GM12878 (cell line): ENCODE measurements at regions not wholly inside any gene's neighbourhood (a gene's known extent, or its start where the extent isn't known, plus 50 kb on each side); places are given as distances from the start of the nearest gene placed in this dataset.

Experiments
- ATAC-seq: fragments of 200-7000 bp; cut with Tn5 transposase; 3 replicates; pipeline ENCODE4 v1.9.1; 2020; ENCODE audit warnings: mild to moderate bottlenecking, moderate library complexity
- BruUV-seq: library from RNA; stranded (reverse); fragments of 400-500 nt; replicated peaks from 2 replicates; lab custom pipeline; 2021; lab: Mats Ljungman, UMichigan
- CTCF ChIA-PET: fragments of 300-600 bp; sonication (Branson Sonifier 250); formaldehyde crosslinking; extraction: SDS; loops from one replicate; lab custom pipeline; 2021; ENCODE audit warnings: inconsistent platforms; lab: Yijun Ruan, JAX
- POLR2A ChIA-PET: fragments of 350-600 bp; formaldehyde crosslinking; extraction: SDS; loops from one replicate; lab custom pipeline; 2021; ENCODE audit warnings: inconsistent platforms; lab: Charles Lee
- RAD21 ChIA-PET: fragments of 300-600 bp; sonication (Branson Sonifier 250); formaldehyde crosslinking; loops from one replicate; lab custom pipeline; 2023; ENCODE audit warnings: antibody characterized with exemption; ENCODE audit not compliant: unreplicated experiment; lab: Charles Lee
- SMC1A ChIA-PET: fragments of 300-600 bp; sonication (Branson Sonifier 250); formaldehyde crosslinking; loops from one replicate; lab custom pipeline; 2023; ENCODE audit not compliant: unreplicated experiment, uncharacterized antibody; lab: Charles Lee
- DNase-seq: peaks from one replicate; pipeline ENCODE4 v3.0.0-alpha.2; 2011; ENCODE audit warnings: low read depth, low spot score
- FAIRE-seq: peaks from 3 replicates; lab custom pipeline; 2011; peaks lifted over from hg19 to GRCh38; lab: Jason Lieb, UNC
- H2AFZ ChIP-seq: 2 replicates; pipeline ENCODE4 v1.6.0; 2011; ENCODE audit warnings: low read depth, low read length, control low read depth; ENCODE audit not compliant: control insufficient read depth
- H3K27ac ChIP-seq: 2 replicates; pipeline ENCODE4 v1.5.1; 2011; ENCODE audit warnings: control low read depth; ENCODE audit not compliant: control insufficient read depth, insufficient read depth
- H3K27me3 ChIP-seq, 2 experiments: replicated peaks in 1 of 2; 2 replicates each; pipeline versions ENCODE4 v1.6.0 to v1.6.1; 2011; ENCODE audit warnings: low read length in 1 of 2; ENCODE audit not compliant: control insufficient read depth in 2 of 2, insufficient read depth in 2 of 2
- H3K36me3 ChIP-seq, 2 experiments: 2 replicates each; pipeline ENCODE4 v1.5.1; 2011; ENCODE audit warnings: low read length in 1 of 2; ENCODE audit not compliant: control insufficient read depth in 2 of 2, insufficient read depth in 2 of 2
- H3K4me1 ChIP-seq: 2 replicates; pipeline ENCODE4 v1.6.1; 2011; ENCODE audit warnings: mild to moderate bottlenecking, low read length, moderate library complexity, mixed read lengths; ENCODE audit not compliant: control insufficient read depth, insufficient read depth
- H3K4me2 ChIP-seq: 2 replicates; pipeline ENCODE4 v1.6.0; 2011; ENCODE audit warnings: control low read depth; ENCODE audit not compliant: control insufficient read depth, insufficient read depth
- H3K4me3 ChIP-seq: fragments of 200-600 bp; sonication (generic); 2 replicates; pipeline ENCODE4 v1.5.1; 2016
- H3K79me2 ChIP-seq: 2 replicates; pipeline ENCODE4 v1.6.0; 2011; ENCODE audit warnings: low read length; ENCODE audit not compliant: control insufficient read depth, insufficient read depth
- H3K9ac ChIP-seq: 2 replicates; pipeline ENCODE4 v1.8.0; 2011; ENCODE audit warnings: low read length, control low read depth, mixed read lengths; ENCODE audit not compliant: control insufficient read depth, insufficient read depth
- H3K9me3 ChIP-seq: replicated peaks from 3 replicates; pipeline ENCODE4 v1.5.1; 2011; ENCODE audit warnings: mild to moderate bottlenecking, low read length; ENCODE audit not compliant: control insufficient read depth, insufficient read depth
- H4K20me1 ChIP-seq: 2 replicates; pipeline ENCODE4 v1.6.0; 2011; ENCODE audit not compliant: control insufficient read depth, insufficient read depth
- IRF3 ChIP-seq: fragments of 450-650 bp; IDR thresholded peaks from 2 replicates; pipeline ENCODE4 v1.6.1; 2014; ENCODE audit warnings: mild to moderate bottlenecking
- JUND ChIP-seq: IDR thresholded peaks from 2 replicates; pipeline ENCODE4 v1.6.1; 2012; ENCODE audit warnings: low read depth, mild to moderate bottlenecking, low read length, improper control_type of control experiment, moderate library complexity
- MXI1 ChIP-seq: fragments of 150-350 bp; IDR thresholded peaks from 2 replicates; pipeline ENCODE4 v1.6.1; 2011; ENCODE audit warnings: low read depth, mild to moderate bottlenecking, inconsistent platforms, low read length, improper control_type of control experiment
- NFXL1 ChIP-seq: fragments of 450-650 bp; IDR thresholded peaks from 2 replicates; pipeline ENCODE4 v1.6.1; 2017; ENCODE audit warnings: antibody characterized with exemption, mild to moderate bottlenecking, borderline replicate concordance
- NR2C2 ChIP-seq: IDR thresholded peaks from 2 replicates; pipeline ENCODE4 v1.6.1; 2011; ENCODE audit warnings: borderline replicate concordance, low read depth; ENCODE audit not compliant: control insufficient read depth, insufficient read length
- NRF1 ChIP-seq: conservative IDR thresholded peaks from 2 replicates; pipeline ENCODE4 v1.6.1; 2011; ENCODE audit warnings: mild to moderate bottlenecking, low read depth, low read length, improper control_type of control experiment
- PBX3 ChIP-seq: IDR thresholded peaks from 2 replicates; pipeline ENCODE4 v1.6.1; 2011; ENCODE audit warnings: mild to moderate bottlenecking, low read depth, low read length, moderate library complexity; ENCODE audit not compliant: insufficient replicate concordance
- POU2F2 ChIP-seq: IDR thresholded peaks from 3 replicates; pipeline ENCODE4 v1.6.1; 2011; ENCODE audit warnings: low read depth, mild to moderate bottlenecking, low read length, borderline replicate concordance
- SIN3A ChIP-seq: IDR thresholded peaks from 2 replicates; pipeline ENCODE4 v1.6.1; 2012; ENCODE audit warnings: low read depth, low read length, improper control_type of control experiment
- STAT1 ChIP-seq: fragments of 450-650 bp; conservative IDR thresholded peaks from 2 replicates; pipeline ENCODE4 v1.6.1; 2014; ENCODE audit warnings: antibody characterized with exemption, mild to moderate bottlenecking
- TCF3 ChIP-seq: IDR thresholded peaks from 2 replicates; pipeline ENCODE4 v1.6.1; 2012; ENCODE audit warnings: low read depth, mild to moderate bottlenecking, low read length, borderline replicate concordance; ENCODE audit not compliant: insufficient read depth
- TCF7 ChIP-seq: IDR thresholded peaks from 2 replicates; pipeline ENCODE4 v1.6.1; 2014; ENCODE audit warnings: antibody characterized with exemption, borderline replicate concordance
- ZBTB33 ChIP-seq: fragments of 450-650 bp; IDR thresholded peaks from 2 replicates; pipeline ENCODE4 v1.6.1; 2017; ENCODE audit warnings: mild to moderate bottlenecking
- WGBS: methylation state at CpG from one replicate; pipeline ENCODE4 v1.1.6; 2016; ENCODE audit warnings: low lambda C conversion rate; ENCODE audit not compliant: insufficient replicate concordance, insufficient coverage; ENCODE audit errors: missing lambda C conversion rate; 5-methylcytosine and 5-hydroxymethylcytosine counted together
- in situ Hi-C: fragments of 300-500 bp; cut with MboI; formaldehyde crosslinking; loops from 9 replicates; pipeline ENCODE4 v1.14.3; 2018; ENCODE audit warnings: mixed read lengths
- intact Hi-C: fragments of 100-400 bp; cut with micrococcal nuclease; formaldehyde crosslinking; loops from one replicate; pipeline ENCODE4 v1.14.2; 2022; ENCODE audit not compliant: unreplicated experiment
- TF ChIP-seq, protein P1 (sequence below): IDR thresholded peaks from 2 replicates; pipeline ENCODE4 v1.6.1; 2011; ENCODE audit warnings: low read depth, mild to moderate bottlenecking, low read length, moderate library complexity, borderline replicate concordance; ENCODE audit errors: extremely low read depth

DNA sequence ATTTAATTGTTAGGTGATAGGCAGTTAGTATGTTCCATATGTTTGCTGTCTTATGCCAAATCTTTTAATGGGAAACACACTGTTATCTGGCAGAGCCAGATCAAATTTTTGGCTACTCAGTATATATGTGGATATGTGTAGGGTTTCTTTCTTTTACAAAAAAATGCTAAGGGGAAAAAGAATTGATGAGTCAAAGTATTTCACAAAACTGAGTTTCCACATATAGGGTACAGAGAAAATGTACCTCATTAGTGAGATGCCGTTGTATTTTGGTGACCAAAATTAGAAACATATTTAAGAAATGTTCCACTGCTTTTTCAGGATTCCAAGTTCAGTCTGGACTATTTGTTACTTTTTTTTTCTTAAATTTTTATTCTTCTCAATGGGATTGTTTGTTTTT, 201.2 kb upstream of the PTGFR start:
- POLR2A ChIA-PET: no interaction called here
- no peaks in the 10 kb centered on the region for H3K79me2 ChIP-seq
- no peaks in the 10 kb centered on the region for H3K27me3 ChIP-seq
- no peaks in the 10 kb centered on the region for H3K9me3 ChIP-seq
- H3K36me3 ChIP-seq: no peaks in the 10 kb centered on the region
- TF ChIP-seq ZBTB33 (no peak), TCF3 (no peak), IRF3 (no peak), NFXL1 (no peak), PBX3 (no peak), STAT1 (no peak), JUND (no peak), SIN3A (no peak), NR2C2 (no peak), POU2F2 (no peak), MXI1 (no peak), TCF7 (no peak), NRF1 (no peak)
- TF ChIP-seq, protein P1, sequence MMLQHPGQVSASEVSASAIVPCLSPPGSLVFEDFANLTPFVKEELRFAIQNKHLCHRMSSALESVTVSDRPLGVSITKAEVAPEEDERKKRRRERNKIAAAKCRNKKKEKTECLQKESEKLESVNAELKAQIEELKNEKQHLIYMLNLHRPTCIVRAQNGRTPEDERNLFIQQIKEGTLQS: no peak
- intact Hi-C loops: no loop called here
- H3K4me2 ChIP-seq: no peak overlapping the region
- no peak overlapping the region for H3K4me3 ChIP-seq
- H2AFZ ChIP-seq: no peak overlapping the region
- 0% methylated on average over 1 of the region's 1 CpG for WGBS
- RAD21 ChIA-PET: no interaction called here
- H3K9ac ChIP-seq: no peak overlapping the region
- in situ Hi-C loops: no loop called here
- no peaks in the 10 kb centered on the region for H4K20me1 ChIP-seq
- DNase-seq (no peak), ATAC-seq (no peak), FAIRE-seq (no peak)
- no TSS peak for BruUV-seq
- SMC1A ChIA-PET: interaction anchor here (0.6 kb wide), 1 partner anchor 599 kb away, joined by 3 read pairs; no protein-coding TSS in a partner anchor
- H3K4me1 ChIP-seq: no peaks in the 10 kb centered on the region
- CTCF ChIA-PET: no interaction called here
- no peak overlapping the region for H3K27ac ChIP-seq
